Activated CD4-positive, alpha-beta T cell treated with anti-CD3 and anti-CD28 coated beads for 36 hours (primary cell): ENCODE measurements at regions not wholly inside any gene's neighbourhood (a gene's known extent, or its start where the extent isn't known, plus 50 kb on each side); places are given as distances from the start of the nearest gene placed in this dataset.

Experiments
- ATAC-seq: fragments of 200-7000 bp; cut with Tn5 transposase; one replicate; pipeline ENCODE4 v1.10.0; 2021; ENCODE audit warnings: mild to moderate bottlenecking, moderate library complexity
- CTCF ChIA-PET: fragments of 350-600 bp; sonication (Branson Sonifier 250); formaldehyde crosslinking; loops from one replicate; lab custom pipeline; 2021; ENCODE audit warnings: antibody characterized with exemption; lab: Charles Lee
- POLR2A ChIA-PET: fragments of 350-600 bp; sonication (Branson Sonifier 250); formaldehyde crosslinking; loops from one replicate; lab custom pipeline; 2021; ENCODE audit warnings: antibody characterized with exemption, inconsistent platforms; lab: Charles Lee
- DNase-seq: peaks from one replicate; pipeline ENCODE4 v3.0.0-alpha.2; 2020
- H3K27ac Mint-ChIP-seq: one replicate; pipeline ENCODE4 v1.8.0; 2021; ENCODE audit warnings: mixed read lengths
- H3K27me3 Mint-ChIP-seq: one replicate; pipeline ENCODE4 v1.8.0; 2021; ENCODE audit warnings: mixed read lengths
- H3K36me3 Mint-ChIP-seq: one replicate; pipeline ENCODE4 v1.8.0; 2021; ENCODE audit warnings: low read depth, mixed read lengths
- H3K4me1 Mint-ChIP-seq: one replicate; pipeline ENCODE4 v1.8.0; 2021; ENCODE audit warnings: mixed read lengths
- H3K4me3 Mint-ChIP-seq: one replicate; pipeline ENCODE4 v1.8.0; 2021; ENCODE audit warnings: mild to moderate bottlenecking, moderate library complexity, mixed read lengths
- H3K9me3 Mint-ChIP-seq: one replicate; pipeline ENCODE4 v1.8.0; 2021; ENCODE audit warnings: low read depth, mixed read lengths
- intact Hi-C, 2 experiments: fragments of 100-400 bp; cut with DNase I in 1 of 2; cut with micrococcal nuclease in 1 of 2; formaldehyde crosslinking; loops; one replicate each; pipeline versions ENCODE4 v1.14.2 to v1.15.1; 2022 to 2024; cut with DNase I, micrococcal nuclease

DNA sequence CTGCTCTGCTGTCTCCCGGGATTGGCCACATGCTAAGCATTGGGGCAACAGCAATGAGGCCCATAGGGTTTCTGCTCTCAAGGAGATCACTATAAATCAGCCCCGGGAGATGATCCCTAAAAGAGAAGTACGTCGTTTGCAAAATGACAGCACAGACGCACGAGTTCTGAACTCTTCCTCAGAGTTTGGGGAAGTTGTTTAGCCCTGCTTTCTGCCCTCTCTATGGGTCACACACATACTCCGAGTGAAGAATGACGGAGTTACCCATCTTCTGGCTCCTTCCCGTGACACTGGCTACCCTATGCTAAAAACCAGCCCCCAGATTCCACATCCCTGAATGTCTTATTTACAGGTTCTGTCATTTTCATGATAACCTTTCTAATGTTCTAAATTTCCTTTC lies 258.0 kb upstream of the PLEKHG7 start:
- CTCF ChIA-PET = interaction anchor here (0.8 kb wide), 1 partner anchor 301 kb away, joined by 3 read pairs; no protein-coding TSS in a partner anchor

DNA sequence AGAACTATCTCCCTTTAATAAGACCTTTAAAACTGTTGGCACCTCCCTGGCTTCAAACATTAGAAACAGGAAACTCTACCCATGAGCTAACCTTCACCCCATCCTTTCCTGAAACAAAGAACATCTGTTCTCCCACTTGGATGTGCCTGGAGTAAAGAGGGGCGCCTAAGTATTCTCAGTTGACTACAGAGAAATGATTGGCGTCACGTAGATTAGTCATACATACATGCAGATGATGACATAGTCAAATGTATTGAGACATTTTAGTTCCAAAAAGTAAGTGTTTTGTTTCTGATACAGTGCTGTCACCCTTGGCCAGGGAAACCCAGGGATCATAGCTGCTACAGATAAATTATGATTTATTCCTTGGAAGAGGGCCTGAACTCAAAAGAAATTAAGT lies 260.0 kb upstream of the PLEKHG7 start:
- intact Hi-C loops = no loop called here
- ChIA-PET POLR2A (no interaction called here), CTCF (interaction anchor here (1.0 kb wide), 1 partner anchor 24 kb away, joined by 5 read pairs; no protein-coding TSS in a partner anchor)
- no peak overlapping the region for H3K4me3 Mint-ChIP-seq
- H3K36me3 Mint-ChIP-seq = no peaks in the 10 kb centered on the region
- H3K27ac Mint-ChIP-seq = peak overlapping the region; percentile 61
- peak; percentile 8 for DNase-seq
- H3K9me3 Mint-ChIP-seq = no peaks in the 10 kb centered on the region
- peaks cover 34% of the 10 kb centered on the region for H3K4me1 Mint-ChIP-seq
- no peaks in the 10 kb centered on the region for H3K27me3 Mint-ChIP-seq
- peak; percentile 74 for ATAC-seq

More for the DNA sequence above, 258.0 kb upstream of the PLEKHG7 start:
- Mint-ChIP-seq H3K9me3 (no peaks in the 10 kb centered on the region), H3K27ac (no peak overlapping the region), H3K27me3 (no peaks in the 10 kb centered on the region), H3K36me3 (no peaks in the 10 kb centered on the region), H3K4me1 (peaks cover 28% of the 10 kb centered on the region), H3K4me3 (no peak overlapping the region)
- POLR2A ChIA-PET = no interaction called here
- DNase-seq = no peak
- intact Hi-C loops = no loop called here
- no peak for ATAC-seq

DNA sequence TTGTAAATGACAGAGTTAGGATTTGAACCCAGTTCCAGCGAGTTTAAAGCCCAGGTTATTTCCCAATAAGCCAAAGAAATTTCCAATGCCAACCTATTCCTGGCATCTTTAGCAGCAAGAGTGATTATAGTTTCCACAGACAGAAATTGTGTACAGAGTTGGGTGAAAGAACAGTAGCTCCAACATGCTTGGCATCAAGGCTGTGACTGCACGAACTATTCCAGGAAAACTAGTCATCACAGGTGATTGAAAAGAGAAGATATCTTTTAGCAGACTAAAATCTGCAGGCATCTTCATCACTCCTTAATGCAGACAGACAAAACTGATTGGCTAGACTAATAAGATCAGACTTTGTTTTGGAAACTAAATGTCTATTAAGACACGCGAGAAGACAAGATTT lies 262.7 kb upstream of the PLEKHG7 start:
- H3K4me3 Mint-ChIP-seq = no peak overlapping the region
- no peaks in the 10 kb centered on the region for H3K27me3 Mint-ChIP-seq
- POLR2A ChIA-PET = no interaction called here
- no peaks in the 10 kb centered on the region for H3K36me3 Mint-ChIP-seq
- intact Hi-C loops = no loop called here
- H3K27ac Mint-ChIP-seq = no peak overlapping the region
- H3K9me3 Mint-ChIP-seq = peaks cover 2% of the 10 kb centered on the region
- CTCF ChIA-PET = no interaction called here
- peaks cover 28% of the 10 kb centered on the region for H3K4me1 Mint-ChIP-seq
- DNase-seq (no peak), ATAC-seq (no peak)

DNA sequence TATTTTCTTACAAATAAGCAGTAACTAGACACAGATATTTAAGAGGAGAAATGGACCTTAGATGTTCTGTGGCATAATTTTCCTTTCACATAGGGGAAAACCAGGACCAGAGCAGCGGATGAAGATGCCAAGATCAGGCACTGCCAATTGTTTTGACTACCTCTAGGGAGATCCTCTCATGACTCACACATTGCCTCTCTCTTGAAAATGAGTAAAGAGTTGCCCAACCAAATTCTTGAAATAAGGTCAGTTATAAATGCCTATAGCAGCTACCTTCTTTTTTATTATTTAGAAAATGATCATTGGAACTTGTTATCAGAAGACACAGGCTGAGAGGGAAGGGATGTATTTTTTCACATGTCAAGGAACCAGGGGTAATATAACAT lies 263.4 kb upstream of the PLEKHG7 start:
- Mint-ChIP-seq H3K36me3 (no peaks in the 10 kb centered on the region), H3K27ac (no peak overlapping the region), H3K9me3 (peaks cover 2% of the 10 kb centered on the region), H3K4me3 (no peak overlapping the region), H3K4me1 (peaks cover 28% of the 10 kb centered on the region), H3K27me3 (no peaks in the 10 kb centered on the region)
- ChIA-PET POLR2A (no interaction called here), CTCF (interaction anchor here (0.7 kb wide), 1 partner anchor 651 kb away, joined by 3 read pairs; no protein-coding TSS in a partner anchor)
- DNase-seq (no peak), ATAC-seq (peak; percentile 56)
- intact Hi-C loops = no loop called here

DNA sequence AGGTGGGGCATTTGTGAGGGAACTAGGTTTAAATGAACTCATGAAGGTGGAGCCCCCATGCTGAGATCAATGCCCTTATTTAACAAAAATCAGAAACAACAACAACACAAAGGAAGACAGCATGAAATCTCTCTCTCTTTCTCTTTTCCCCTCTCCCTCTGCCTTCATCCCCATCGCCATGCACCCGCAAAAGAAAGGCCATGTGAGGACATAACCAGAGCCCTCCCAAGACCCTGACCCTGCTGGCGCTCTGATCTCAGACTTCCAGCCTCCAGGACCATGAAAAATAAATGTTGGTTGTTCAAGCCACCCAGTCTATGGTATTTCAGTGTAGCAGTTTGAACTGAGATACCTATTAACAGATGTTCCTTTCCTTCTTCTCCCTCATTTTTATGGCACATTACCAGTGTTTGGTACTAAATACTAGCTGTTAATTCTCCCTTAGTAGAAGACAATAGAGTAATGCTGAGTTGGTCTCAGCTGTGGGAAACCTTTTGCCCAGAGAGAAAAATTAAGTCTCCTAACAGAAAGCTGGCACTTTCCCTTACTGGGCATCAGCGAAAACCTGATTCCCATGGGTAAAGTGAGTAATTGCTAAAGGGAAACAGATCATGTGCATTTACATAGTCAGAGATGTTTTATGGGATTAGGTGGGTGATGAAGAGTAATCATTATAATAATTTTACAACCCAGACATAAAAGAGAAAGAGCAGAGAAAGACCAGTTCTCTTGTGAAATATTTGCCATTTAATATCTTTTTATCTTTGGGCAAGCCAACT lies 264.0 kb upstream of the PLEKHG7 start:
- Mint-ChIP-seq H3K27ac (no peak overlapping the region), H3K36me3 (no peaks in the 10 kb centered on the region), H3K4me1 (peaks cover 28% of the 10 kb centered on the region), H3K27me3 (no peaks in the 10 kb centered on the region), H3K9me3 (peaks cover 2% of the 10 kb centered on the region), H3K4me3 (no peak overlapping the region)
- ChIA-PET CTCF (interaction anchor here (0.6 to 0.7 kb wide), 2 partner anchors 275 to 651 kb away, joined by 3 read pairs; no protein-coding TSS in a partner anchor), POLR2A (no interaction called here)
- DNase-seq = no peak
- no peak for ATAC-seq
- intact Hi-C loops = no loop called here

DNA sequence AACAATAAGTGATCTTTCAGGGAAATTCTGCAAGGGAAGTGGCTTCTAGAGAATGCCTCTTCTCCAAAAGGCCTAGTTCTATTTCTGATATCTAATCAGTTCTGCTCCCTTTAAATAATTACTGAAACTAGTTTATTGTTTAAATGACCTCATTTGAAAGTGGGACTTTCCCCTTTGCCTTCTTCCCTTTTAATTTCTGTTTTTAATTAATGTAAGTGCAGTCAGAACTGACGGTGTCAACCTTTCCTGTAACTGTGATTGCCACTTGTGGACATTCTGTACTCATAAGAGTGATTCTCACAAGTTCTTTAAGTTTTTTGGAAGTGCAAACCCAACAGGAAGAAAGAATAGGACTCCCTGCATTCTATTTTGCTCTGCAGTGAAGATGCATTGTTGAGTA lies 265.3 kb upstream of the PLEKHG7 start:
- peaks cover 23% of the 10 kb centered on the region for H3K4me1 Mint-ChIP-seq
- peaks cover 6% of the 10 kb centered on the region for H3K9me3 Mint-ChIP-seq
- H3K36me3 Mint-ChIP-seq = peaks cover 3% of the 10 kb centered on the region
- no peak overlapping the region for H3K27ac Mint-ChIP-seq
- no peaks in the 10 kb centered on the region for H3K27me3 Mint-ChIP-seq
- H3K4me3 Mint-ChIP-seq = no peak overlapping the region
- ChIA-PET CTCF (no interaction called here), POLR2A (no interaction called here)
- no peak for DNase-seq
- no peak for ATAC-seq
- intact Hi-C loops = no loop called here

DNA sequence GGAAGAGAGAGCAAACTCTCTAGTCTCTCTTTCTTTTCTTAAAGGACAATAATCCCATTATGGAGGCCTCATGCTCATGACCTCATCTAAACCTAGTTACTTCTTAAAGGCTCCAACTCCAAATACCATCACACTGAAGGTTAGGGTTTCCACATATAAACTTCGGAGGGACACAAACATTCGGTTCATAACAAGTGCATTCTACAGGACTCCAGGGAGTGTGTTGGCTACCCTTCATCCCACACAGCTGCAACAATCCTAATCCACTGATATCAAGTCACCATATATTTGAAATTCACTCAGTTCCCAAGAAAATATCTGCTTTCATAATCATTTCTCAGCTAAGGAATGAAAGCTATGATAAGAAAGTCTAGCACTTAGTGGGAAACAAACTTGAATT lies 265.9 kb upstream of the PLEKHG7 start:
- intact Hi-C loops = no loop called here
- Mint-ChIP-seq H3K27ac (no peak overlapping the region), H3K4me3 (no peak overlapping the region), H3K27me3 (no peaks in the 10 kb centered on the region), H3K4me1 (peaks cover 27% of the 10 kb centered on the region), H3K9me3 (peaks cover 7% of the 10 kb centered on the region), H3K36me3 (peaks cover 3% of the 10 kb centered on the region)
- CTCF ChIA-PET = no interaction called here
- DNase-seq (no peak), ATAC-seq (no peak)
- POLR2A ChIA-PET = no interaction called here

DNA sequence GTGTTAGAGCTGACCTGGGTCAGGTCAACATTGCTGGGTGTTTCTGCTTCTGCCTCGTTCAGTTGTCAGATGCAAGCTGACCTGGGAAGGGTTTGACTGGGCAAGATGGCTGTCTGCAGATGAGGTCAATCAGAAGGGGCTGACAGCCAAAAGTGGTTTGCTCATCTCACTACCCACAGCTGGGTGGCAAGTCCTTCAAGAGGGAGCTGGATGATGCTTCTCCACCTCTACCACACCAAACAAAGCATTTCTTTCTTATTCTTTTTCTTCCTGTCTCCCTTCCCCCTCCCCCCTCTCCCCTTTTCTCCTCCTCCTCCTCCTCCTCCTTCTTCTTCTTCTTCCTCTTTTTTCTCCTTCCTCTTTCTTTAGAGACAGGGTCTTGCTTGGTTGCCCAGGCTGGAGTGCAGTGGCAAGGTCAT lies 268.2 kb upstream of the PLEKHG7 start:
- Mint-ChIP-seq H3K36me3 (peaks cover 3% of the 10 kb centered on the region), H3K9me3 (peaks cover 7% of the 10 kb centered on the region), H3K27ac (no peak overlapping the region), H3K27me3 (no peaks in the 10 kb centered on the region), H3K4me3 (no peak overlapping the region), H3K4me1 (peaks cover 30% of the 10 kb centered on the region)
- ATAC-seq (no peak), DNase-seq (no peak)
- CTCF ChIA-PET = interaction anchor here (1.2 kb wide), 1 partner anchor 134 kb away, joined by 4 read pairs; no protein-coding TSS in a partner anchor
- intact Hi-C loops = no loop called here
- POLR2A ChIA-PET = no interaction called here

DNA sequence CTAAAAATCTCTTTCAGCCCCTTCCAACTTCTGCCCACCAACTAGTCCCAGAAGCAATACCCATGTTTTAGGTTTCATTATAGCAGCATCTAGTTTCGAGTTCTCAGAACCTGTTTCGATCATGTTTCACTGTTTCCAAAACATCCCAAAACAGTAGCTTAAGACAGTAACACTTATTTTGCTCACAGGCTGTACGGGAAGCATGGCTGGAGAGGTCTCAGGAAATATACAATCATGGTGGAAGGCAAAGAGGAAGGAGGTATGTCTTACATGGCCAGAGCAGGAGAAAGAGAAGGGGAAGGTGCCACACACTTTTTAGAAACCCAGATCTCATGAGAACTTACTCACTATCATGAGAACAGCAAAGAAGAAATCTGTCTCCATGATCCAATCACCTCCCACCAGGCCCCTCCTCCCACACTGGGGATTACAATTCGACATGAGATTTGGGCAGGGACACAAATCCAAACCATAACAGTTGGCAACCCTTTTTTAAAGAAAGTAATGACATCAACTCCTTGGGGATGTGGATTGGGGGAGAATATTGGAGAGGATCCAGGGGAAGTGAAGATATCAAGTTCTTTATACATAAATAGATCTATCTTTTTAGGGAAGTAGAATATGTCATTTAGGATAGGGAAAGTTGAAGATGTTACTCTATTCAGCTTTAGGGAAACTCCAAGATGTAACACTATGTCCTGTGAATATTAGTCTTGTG lies 269.9 kb upstream of the PLEKHG7 start:
- Mint-ChIP-seq H3K27me3 (no peaks in the 10 kb centered on the region), H3K4me3 (no peak overlapping the region), H3K36me3 (peaks cover 3% of the 10 kb centered on the region), H3K4me1 (peaks cover 34% of the 10 kb centered on the region), H3K9me3 (peaks cover 7% of the 10 kb centered on the region), H3K27ac (peak overlapping the region; percentile 81)
- intact Hi-C loops = no loop called here
- POLR2A ChIA-PET = interaction anchor here (0.8 to 1.1 kb wide), 2 partner anchors 73 to 287 kb away, joined by 3 to 5 read pairs; partner anchors contain the start of gene BTG1
- no peak for DNase-seq
- CTCF ChIA-PET = interaction anchor here (0.9 kb wide), 1 partner anchor 9 kb away, joined by 3 read pairs; no protein-coding TSS in a partner anchor
- ATAC-seq = peak; percentile 75

DNA sequence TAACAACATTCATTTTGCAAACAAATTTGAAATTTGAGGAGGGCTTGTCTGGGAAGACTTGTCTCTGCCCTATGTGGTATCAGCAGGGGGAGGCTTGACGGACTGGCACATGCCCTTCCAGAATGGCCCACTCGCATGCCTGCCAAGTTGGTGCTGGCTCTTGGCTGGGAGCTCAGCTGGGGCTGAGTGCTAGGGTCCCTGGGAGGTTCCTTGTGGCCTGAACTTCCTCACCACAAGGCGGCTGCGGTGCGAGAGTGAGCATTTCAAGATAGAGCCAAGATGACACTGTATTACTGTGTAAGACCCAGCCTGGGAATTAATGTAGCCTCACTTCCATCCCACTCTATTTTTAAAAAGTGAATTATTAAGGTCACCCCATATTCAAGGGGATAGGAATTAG lies 271.6 kb upstream of the PLEKHG7 start:
- DNase-seq = peak; percentile 34
- peaks cover 8% of the 10 kb centered on the region for H3K9me3 Mint-ChIP-seq
- ATAC-seq = no peak
- ChIA-PET POLR2A (no interaction called here), CTCF (interaction anchor here (0.5 to 0.9 kb wide), 3 partner anchors 140 to 1250 kb away, joined by 3 to 4 read pairs (median 3); no protein-coding TSS in a partner anchor)
- H3K27ac Mint-ChIP-seq = no peak overlapping the region
- no peaks in the 10 kb centered on the region for H3K27me3 Mint-ChIP-seq
- H3K4me1 Mint-ChIP-seq = peaks cover 30% of the 10 kb centered on the region
- H3K36me3 Mint-ChIP-seq = peaks cover 3% of the 10 kb centered on the region
- intact Hi-C loops = no loop called here
- H3K4me3 Mint-ChIP-seq = no peak overlapping the region

DNA sequence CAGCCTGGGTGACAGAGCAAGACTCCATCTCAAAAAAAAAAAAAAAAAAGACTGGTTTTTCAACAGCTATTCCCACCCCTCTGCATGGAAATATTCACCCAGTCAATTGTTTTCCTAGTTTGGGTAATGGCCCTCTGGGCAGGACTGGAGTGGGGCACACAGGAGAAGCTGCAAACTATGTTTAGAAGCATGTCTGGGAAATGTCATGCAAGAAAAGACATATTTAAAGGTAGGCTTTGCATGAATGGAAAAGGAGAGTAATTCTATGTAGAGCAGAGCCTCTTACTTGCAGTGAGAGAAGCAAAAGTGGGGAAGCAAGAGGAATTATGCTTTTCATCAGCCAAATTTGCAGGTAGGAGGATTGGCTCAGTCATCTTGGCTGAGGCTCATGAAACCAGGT lies 276.5 kb upstream of the PLEKHG7 start:
- Mint-ChIP-seq H3K27ac (no peak overlapping the region), H3K4me1 (peaks cover 40% of the 10 kb centered on the region), H3K9me3 (peaks cover 3% of the 10 kb centered on the region), H3K36me3 (peaks cover 2% of the 10 kb centered on the region), H3K27me3 (no peaks in the 10 kb centered on the region), H3K4me3 (no peak overlapping the region)
- CTCF ChIA-PET = interaction anchor here (0.6 to 0.9 kb wide), 2 partner anchors 17 to 47 kb away, joined by 3 read pairs; no protein-coding TSS in a partner anchor
- POLR2A ChIA-PET = no interaction called here
- intact Hi-C loops = no loop called here
- DNase-seq (no peak), ATAC-seq (no peak)
